ENCODE measurements at regions not wholly inside any gene's neighbourhood (a gene's known extent, or its start where the extent isn't known, plus 50 kb on each side); places are given as distances from the start of the nearest gene placed in this dataset.

DNA sequence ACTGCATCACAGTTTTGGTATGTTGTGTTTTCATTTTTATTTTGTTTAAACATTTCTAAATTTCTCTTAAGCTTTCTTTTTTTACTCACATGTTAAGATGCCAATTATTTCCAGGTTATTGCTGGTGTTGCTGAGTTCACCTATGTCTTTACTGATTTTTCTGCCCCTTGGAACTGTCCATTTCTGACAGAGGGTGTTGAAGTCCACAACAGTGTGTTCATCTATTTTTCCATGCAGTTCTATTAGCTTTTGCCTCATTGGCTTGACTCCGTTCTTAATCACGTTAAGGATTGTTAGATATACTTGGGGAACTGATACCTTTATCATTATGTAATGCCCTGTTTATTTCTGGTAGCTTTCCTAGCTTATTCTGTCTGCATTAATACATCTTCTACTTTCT is 158.0 kb upstream of the TCERG1L start:
- H3K4me3 ChIP-seq (ENCODE audit: low read depth, low read length): no peak overlapping the region
- no peak overlapping the region for H3K9ac ChIP-seq (ENCODE audit: low read depth, low read length)
- H3K9me3 ChIP-seq (ENCODE audit: control insufficient read depth, insufficient read depth, low read length): no peaks in the 10 kb centered on the region
- H3K27ac ChIP-seq (ENCODE audit: low read depth, low read length): no peak overlapping the region
- no peaks in the 10 kb centered on the region for H3K27me3 ChIP-seq (ENCODE audit: control insufficient read depth, insufficient read depth, low read length)
- no peaks in the 10 kb centered on the region for H3K4me1 ChIP-seq (ENCODE audit: control insufficient read depth, insufficient read depth, low read length)
- H3K36me3 ChIP-seq (ENCODE audit: control insufficient read depth, insufficient read depth, low read length): no peaks in the 10 kb centered on the region

DNA sequence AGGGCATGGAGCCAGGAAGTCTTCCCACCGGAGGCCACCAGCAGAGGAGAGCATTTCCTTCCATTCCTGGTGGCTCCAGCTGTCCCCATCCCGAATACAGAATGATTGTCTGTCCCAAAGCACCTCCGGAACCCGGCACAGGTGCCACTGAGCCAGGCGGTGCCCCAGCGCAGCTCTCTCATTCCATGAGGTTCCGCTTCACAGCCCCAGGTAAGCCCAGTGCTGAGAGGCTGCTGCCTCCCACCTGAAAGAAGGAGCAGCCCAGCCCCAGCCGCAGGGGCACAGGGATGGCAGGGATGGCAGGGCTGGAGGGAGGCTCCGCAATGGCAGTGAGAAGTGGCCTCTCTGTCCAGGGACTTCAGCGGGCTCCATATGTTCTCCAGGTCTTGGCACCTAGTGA is 162.1 kb upstream of the TCERG1L start:
- Histone ChIP-seq H3K27ac (ENCODE audit: low read depth, low read length) (no peak overlapping the region), H3K36me3 (ENCODE audit: control insufficient read depth, insufficient read depth, low read length) (no peaks in the 10 kb centered on the region), H3K27me3 (ENCODE audit: control insufficient read depth, insufficient read depth, low read length) (no peaks in the 10 kb centered on the region), H3K9me3 (ENCODE audit: control insufficient read depth, insufficient read depth, low read length) (no peaks in the 10 kb centered on the region), H3K9ac (ENCODE audit: low read depth, low read length) (no peak overlapping the region), H3K4me3 (ENCODE audit: low read depth, low read length) (no peak overlapping the region), H3K4me1 (ENCODE audit: control insufficient read depth, insufficient read depth, low read length) (no peaks in the 10 kb centered on the region)

- H3K4me1 ChIP-seq (ENCODE audit: control insufficient read depth, insufficient read depth, low read length): no peaks in the 10 kb centered on the region
- H3K36me3 ChIP-seq (ENCODE audit: control insufficient read depth, insufficient read depth, low read length): no peaks in the 10 kb centered on the region
- no peak overlapping the region for H3K9ac ChIP-seq (ENCODE audit: low read depth, low read length)
- H3K27me3 ChIP-seq (ENCODE audit: control insufficient read depth, insufficient read depth, low read length): no peaks in the 10 kb centered on the region
- no peak overlapping the region for H3K27ac ChIP-seq (ENCODE audit: low read depth, low read length)
- no peaks in the 10 kb centered on the region for H3K9me3 ChIP-seq (ENCODE audit: control insufficient read depth, insufficient read depth, low read length)
- no peak overlapping the region for H3K4me3 ChIP-seq (ENCODE audit: low read depth, low read length)
Observed at GRCh38 chr10:131474416-131474815, 162.9 kb upstream of the TCERG1L start.

DNA sequence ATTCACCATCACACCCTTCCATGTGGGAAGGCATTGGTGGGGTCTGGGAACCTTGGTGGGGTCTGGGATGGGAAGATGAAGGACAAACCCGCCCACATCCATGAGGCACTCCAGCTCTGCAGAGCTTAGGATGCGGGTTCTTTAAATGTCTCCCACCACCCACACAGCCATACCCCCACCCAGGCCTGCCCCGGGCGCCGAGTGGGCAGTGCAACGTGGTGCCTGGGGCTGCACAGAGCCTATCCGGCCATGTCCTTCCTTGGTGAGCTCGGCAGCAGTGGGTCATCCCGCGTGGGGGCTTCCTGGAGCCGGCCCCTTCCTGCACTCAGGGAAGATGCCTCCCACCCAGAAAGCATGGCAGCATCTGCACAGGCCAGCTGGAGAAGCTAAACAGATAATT is 163.5 kb upstream of the TCERG1L start:
- Histone ChIP-seq H3K4me3 (ENCODE audit: low read depth, low read length) (no peak overlapping the region), H3K9me3 (ENCODE audit: control insufficient read depth, insufficient read depth, low read length) (no peaks in the 10 kb centered on the region), H3K27ac (ENCODE audit: low read depth, low read length) (no peak overlapping the region), H3K27me3 (ENCODE audit: control insufficient read depth, insufficient read depth, low read length) (no peaks in the 10 kb centered on the region), H3K4me1 (ENCODE audit: control insufficient read depth, insufficient read depth, low read length) (no peaks in the 10 kb centered on the region), H3K36me3 (ENCODE audit: control insufficient read depth, insufficient read depth, low read length) (no peaks in the 10 kb centered on the region), H3K9ac (ENCODE audit: low read depth, low read length) (no peak overlapping the region)

- H3K4me3 ChIP-seq (ENCODE audit: low read depth, low read length): no peak overlapping the region
- no peaks in the 10 kb centered on the region for H3K4me1 ChIP-seq (ENCODE audit: control insufficient read depth, insufficient read depth, low read length)
- no peaks in the 10 kb centered on the region for H3K9me3 ChIP-seq (ENCODE audit: control insufficient read depth, insufficient read depth, low read length)
- H3K27me3 ChIP-seq (ENCODE audit: control insufficient read depth, insufficient read depth, low read length): no peaks in the 10 kb centered on the region
- H3K27ac ChIP-seq (ENCODE audit: low read depth, low read length): no peak overlapping the region
- H3K36me3 ChIP-seq (ENCODE audit: control insufficient read depth, insufficient read depth, low read length): no peaks in the 10 kb centered on the region
- H3K9ac ChIP-seq (ENCODE audit: low read depth, low read length): no peak overlapping the region
Observed at GRCh38 chr10:131475803-131476202, 164.3 kb upstream of the TCERG1L start.

DNA sequence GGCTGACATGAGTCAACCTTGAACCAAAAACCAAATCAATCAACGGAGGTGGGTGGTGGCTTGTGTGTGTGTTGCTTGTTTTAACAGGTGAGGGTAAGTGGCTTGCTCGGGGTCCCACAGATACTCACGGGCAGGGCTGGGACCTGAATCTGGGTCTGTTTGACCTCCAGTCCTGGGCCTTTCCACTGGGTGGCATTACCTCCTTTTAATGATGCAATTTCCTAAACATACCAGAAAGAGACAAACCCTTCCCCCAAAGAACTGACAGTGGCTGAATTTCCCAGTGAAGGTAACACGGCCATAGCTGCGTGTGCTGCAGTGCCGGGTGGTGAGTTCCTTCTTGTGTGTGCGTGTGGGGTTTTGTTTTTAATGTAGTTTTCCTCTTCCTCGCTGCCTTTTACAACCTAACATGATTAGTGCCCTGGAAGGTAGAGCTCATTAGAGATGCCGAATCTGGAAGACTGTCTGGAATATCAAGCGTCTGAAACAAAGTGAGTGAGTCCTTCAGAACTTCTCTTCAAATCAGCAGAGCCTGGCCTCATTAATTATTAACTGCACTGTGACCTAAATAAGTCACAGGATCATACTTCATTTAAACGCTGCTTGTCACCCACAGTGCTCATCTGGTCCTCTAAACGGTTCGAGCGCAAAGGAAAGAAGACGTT is 166.1 kb upstream of the TCERG1L start:
- Histone ChIP-seq H3K4me3 (ENCODE audit: low read depth, low read length) (no peak overlapping the region), H3K36me3 (ENCODE audit: control insufficient read depth, insufficient read depth, low read length) (no peaks in the 10 kb centered on the region), H3K9me3 (ENCODE audit: control insufficient read depth, insufficient read depth, low read length) (no peaks in the 10 kb centered on the region), H3K27ac (ENCODE audit: low read depth, low read length) (no peak overlapping the region), H3K4me1 (ENCODE audit: control insufficient read depth, insufficient read depth, low read length) (no peaks in the 10 kb centered on the region), H3K9ac (ENCODE audit: low read depth, low read length) (no peak overlapping the region), H3K27me3 (ENCODE audit: control insufficient read depth, insufficient read depth, low read length) (no peaks in the 10 kb centered on the region)

DNA sequence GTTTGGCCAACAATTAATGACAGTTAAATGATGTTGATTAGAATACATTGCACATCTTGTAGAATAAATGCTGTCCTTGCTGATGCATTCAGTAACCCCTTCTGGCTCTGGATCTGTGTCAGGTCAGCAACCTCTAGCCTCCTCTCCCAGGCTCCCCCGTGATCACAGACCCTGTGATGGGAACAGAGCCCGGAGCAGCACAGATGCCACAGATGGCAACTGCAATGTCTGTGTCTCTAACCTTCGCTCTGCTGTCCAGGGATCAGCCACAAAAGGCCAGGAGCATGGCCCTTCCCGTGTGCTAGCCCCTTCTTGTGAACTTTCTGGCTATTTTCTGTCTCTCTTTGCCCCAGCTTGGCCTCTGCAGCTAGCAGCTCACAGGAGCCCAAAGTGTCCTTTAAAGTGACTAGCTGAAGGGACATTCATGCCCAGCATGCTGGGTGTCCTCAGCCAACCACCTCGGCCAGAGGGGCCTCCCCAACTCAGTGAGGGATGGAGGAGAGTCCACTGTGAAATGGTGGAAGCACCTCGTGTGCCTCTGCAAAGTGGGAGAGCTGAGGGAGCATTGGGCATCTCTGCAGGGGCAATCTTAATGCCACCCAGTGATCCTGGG is 167.0 kb upstream of the TCERG1L start:
- H3K4me1 ChIP-seq (ENCODE audit: control insufficient read depth, insufficient read depth, low read length): no peaks in the 10 kb centered on the region
- H3K9me3 ChIP-seq (ENCODE audit: control insufficient read depth, insufficient read depth, low read length): no peaks in the 10 kb centered on the region

DNA sequence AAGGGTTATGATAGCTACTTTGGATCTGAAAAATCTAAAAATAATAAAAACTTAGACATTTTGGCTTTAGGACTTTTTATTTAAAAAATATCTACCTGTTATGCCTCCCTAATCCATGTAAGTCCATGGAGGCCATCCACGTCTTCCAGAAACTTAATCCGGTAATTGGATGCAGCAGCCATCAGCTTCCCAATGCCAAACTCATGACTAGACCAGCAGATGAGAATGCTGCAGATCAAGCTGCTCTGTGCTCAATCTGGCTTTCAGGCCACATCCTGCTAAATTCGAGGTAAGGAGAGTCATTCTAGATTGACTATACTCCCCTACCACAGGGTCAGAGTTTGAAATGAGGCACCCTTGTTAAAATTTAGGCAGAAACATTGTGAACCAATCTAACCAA is 168.5 kb upstream of the TCERG1L start:
- Histone ChIP-seq H3K27ac (ENCODE audit: low read depth, low read length) (no peak overlapping the region), H3K4me3 (ENCODE audit: low read depth, low read length) (no peak overlapping the region), H3K27me3 (ENCODE audit: control insufficient read depth, insufficient read depth, low read length) (no peaks in the 10 kb centered on the region), H3K9me3 (ENCODE audit: control insufficient read depth, insufficient read depth, low read length) (0 out of 2 replicates have a peak, but pooled peaks cover 3% of the 10 kb centered on the region), H3K36me3 (ENCODE audit: control insufficient read depth, insufficient read depth, low read length) (no peaks in the 10 kb centered on the region), H3K9ac (ENCODE audit: low read depth, low read length) (no peak overlapping the region), H3K4me1 (ENCODE audit: control insufficient read depth, insufficient read depth, low read length) (no peaks in the 10 kb centered on the region)

More for the DNA sequence above, 167.0 kb upstream of the TCERG1L start:
- Histone ChIP-seq H3K4me3 (ENCODE audit: low read depth, low read length) (no peak overlapping the region), H3K36me3 (ENCODE audit: control insufficient read depth, insufficient read depth, low read length) (no peaks in the 10 kb centered on the region), H3K9ac (ENCODE audit: low read depth, low read length) (no peak overlapping the region), H3K27me3 (ENCODE audit: control insufficient read depth, insufficient read depth, low read length) (no peaks in the 10 kb centered on the region), H3K27ac (ENCODE audit: low read depth, low read length) (no peak overlapping the region)

GRCh38 chr10:131480861-131481260 is 169.3 kb upstream of the TCERG1L start:
- Histone ChIP-seq H3K9me3 (ENCODE audit: control insufficient read depth, insufficient read depth, low read length) (0 out of 2 replicates have a peak, but pooled peaks cover 3% of the 10 kb centered on the region), H3K36me3 (ENCODE audit: control insufficient read depth, insufficient read depth, low read length) (no peaks in the 10 kb centered on the region), H3K27me3 (ENCODE audit: control insufficient read depth, insufficient read depth, low read length) (no peaks in the 10 kb centered on the region), H3K27ac (ENCODE audit: low read depth, low read length) (no peak overlapping the region), H3K4me1 (ENCODE audit: control insufficient read depth, insufficient read depth, low read length) (no peaks in the 10 kb centered on the region), H3K9ac (ENCODE audit: low read depth, low read length) (no peak overlapping the region), H3K4me3 (ENCODE audit: low read depth, low read length) (no peak overlapping the region)

GRCh38 chr10:131485732-131486131 is 174.2 kb upstream of the TCERG1L start:
- Histone ChIP-seq H3K36me3 (ENCODE audit: control insufficient read depth, insufficient read depth, low read length) (no peaks in the 10 kb centered on the region), H3K4me1 (ENCODE audit: control insufficient read depth, insufficient read depth, low read length) (no peaks in the 10 kb centered on the region), H3K27me3 (ENCODE audit: control insufficient read depth, insufficient read depth, low read length) (no peaks in the 10 kb centered on the region), H3K9me3 (ENCODE audit: control insufficient read depth, insufficient read depth, low read length) (peaks cover 11% of the 10 kb centered on the region), H3K9ac (ENCODE audit: low read depth, low read length) (no peak overlapping the region), H3K4me3 (ENCODE audit: low read depth, low read length) (no peak overlapping the region), H3K27ac (ENCODE audit: low read depth, low read length) (no peak overlapping the region)

DNA sequence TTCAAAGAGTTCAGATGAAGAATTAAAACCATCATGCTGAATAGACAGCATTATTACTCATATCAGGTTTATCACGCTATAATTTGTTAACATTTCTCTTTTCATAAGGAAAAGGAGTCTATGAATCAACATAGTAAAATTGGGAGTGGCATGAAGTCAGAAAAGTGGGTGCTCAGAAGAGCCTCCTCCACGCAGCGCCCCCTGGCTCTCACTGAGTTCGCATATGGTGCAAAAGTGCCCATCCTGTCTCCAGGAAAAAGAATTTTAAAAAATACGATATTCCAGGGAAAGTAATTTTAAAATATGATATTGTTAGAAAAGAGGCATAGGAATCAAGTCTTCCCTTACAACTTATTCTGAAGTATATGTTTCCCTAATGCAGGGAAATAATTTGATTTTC is 176.3 kb upstream of the TCERG1L start:
- no peak overlapping the region for H3K27ac ChIP-seq (ENCODE audit: low read depth, low read length)
- peaks cover 11% of the 10 kb centered on the region for H3K9me3 ChIP-seq (ENCODE audit: control insufficient read depth, insufficient read depth, low read length)
- H3K4me3 ChIP-seq (ENCODE audit: low read depth, low read length): no peak overlapping the region
- no peaks in the 10 kb centered on the region for H3K4me1 ChIP-seq (ENCODE audit: control insufficient read depth, insufficient read depth, low read length)
- H3K27me3 ChIP-seq (ENCODE audit: control insufficient read depth, insufficient read depth, low read length): no peaks in the 10 kb centered on the region
- H3K36me3 ChIP-seq (ENCODE audit: control insufficient read depth, insufficient read depth, low read length): no peaks in the 10 kb centered on the region
- H3K9ac ChIP-seq (ENCODE audit: low read depth, low read length): no peak overlapping the region
